ENCODE measurements at regions not wholly inside any gene's neighbourhood (a gene's known extent, or its start where the extent isn't known, plus 50 kb on each side); places are given as distances from the start of the nearest gene placed in this dataset.
"Not testable (repeated sequence)": the region's sequence is repeated elsewhere in the genome, so short reads cannot be mapped to it uniquely, and the experiment has no call there.

GRCh38 chr2:109722640-109723039, 71.5 kb upstream of the RGPD5 start:
- TF ChIP-seq, protein P1, sequence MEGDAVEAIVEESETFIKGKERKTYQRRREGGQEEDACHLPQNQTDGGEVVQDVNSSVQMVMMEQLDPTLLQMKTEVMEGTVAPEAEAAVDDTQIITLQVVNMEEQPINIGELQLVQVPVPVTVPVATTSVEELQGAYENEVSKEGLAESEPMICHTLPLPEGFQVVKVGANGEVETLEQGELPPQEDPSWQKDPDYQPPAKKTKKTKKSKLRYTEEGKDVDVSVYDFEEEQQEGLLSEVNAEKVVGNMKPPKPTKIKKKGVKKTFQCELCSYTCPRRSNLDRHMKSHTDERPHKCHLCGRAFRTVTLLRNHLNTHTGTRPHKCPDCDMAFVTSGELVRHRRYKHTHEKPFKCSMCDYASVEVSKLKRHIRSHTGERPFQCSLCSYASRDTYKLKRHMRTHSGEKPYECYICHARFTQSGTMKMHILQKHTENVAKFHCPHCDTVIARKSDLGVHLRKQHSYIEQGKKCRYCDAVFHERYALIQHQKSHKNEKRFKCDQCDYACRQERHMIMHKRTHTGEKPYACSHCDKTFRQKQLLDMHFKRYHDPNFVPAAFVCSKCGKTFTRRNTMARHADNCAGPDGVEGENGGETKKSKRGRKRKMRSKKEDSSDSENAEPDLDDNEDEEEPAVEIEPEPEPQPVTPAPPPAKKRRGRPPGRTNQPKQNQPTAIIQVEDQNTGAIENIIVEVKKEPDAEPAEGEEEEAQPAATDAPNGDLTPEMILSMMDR (IDR thresholded peaks at IDR 0.05): not testable (repeated sequence)
- TF ChIP-seq POLR2A (IDR thresholded peaks at IDR 0.05): not testable (repeated sequence)

All from uterus (tissue), 2 donors.